Stomach (tissue), 8 donors: ENCODE measurements at regions not wholly inside any gene's neighbourhood (a gene's known extent, or its start where the extent isn't known, plus 50 kb on each side); places are given as distances from the start of the nearest gene placed in this dataset.

Experiments used
- DNase-seq, 2 donors: peaks; one replicate each; pipeline versions ENCODE4 v3.0.0 to v3.0.0-alpha.2; 2013 to 2019
- H3K27ac ChIP-seq, 5 donors: fragments of 200-600 bp in 4 of 5; sonication (generic) in 4 of 5; one replicate each; pipeline ENCODE4 v1.5.1; 2013 to 2019; ENCODE audit warnings: mild to moderate bottlenecking in 1 of 5, moderate library complexity in 1 of 5
- H3K27me3 ChIP-seq, 3 donors: fragments of 200-600 bp; sonication (generic); one replicate each; pipeline ENCODE4 v1.5.1; 2017 to 2019; ENCODE audit warnings: mixed run types in 1 of 3
- H3K36me3 ChIP-seq, 4 donors: fragments of 200-600 bp; sonication (generic); 1 replicate in 3 of 4; 2 replicates in 1 of 4; pipeline ENCODE4 v1.5.1; 2016 to 2019
- H3K4me1 ChIP-seq, 4 donors: fragments of 200-600 bp; sonication (generic); one replicate each; pipeline ENCODE4 v1.5.1; 2016 to 2019
- H3K4me3 ChIP-seq, 4 donors: fragments of 200-600 bp; sonication (generic) in 3 of 4; one replicate each; pipeline ENCODE4 v1.5.1; 2016 to 2019; ENCODE audit warnings: mild to moderate bottlenecking in 1 of 4
- H3K9me3 ChIP-seq, 4 donors: fragments of 200-600 bp; sonication (generic); one replicate each; pipeline ENCODE4 v1.5.1; 2016 to 2019
- EP300 ChIP-seq: sonication (generic); formaldehyde crosslinking; IDR thresholded peaks from one replicate; pipeline ENCODE4 v1.6.1; 2017; ENCODE audit warnings: antibody characterized with exemption
- POLR2A ChIP-seq, 4 donors: fragments of 450-650 bp; IDR thresholded peaks; one replicate each; pipeline ENCODE4 v1.6.1; 2016; ENCODE audit warnings: antibody characterized with exemption in 4 of 4, control low read depth in 2 of 4, mild to moderate bottlenecking in 1 of 4, moderate library complexity in 1 of 4
- POLR2AphosphoS5 ChIP-seq, 3 donors: sonication (generic); formaldehyde crosslinking; IDR thresholded peaks; one replicate each; pipeline ENCODE4 v1.6.1; 2016; ENCODE audit warnings: antibody characterized with exemption in 3 of 3
- WGBS, 5 donors: extraction: QIAGEN DNeasy Blood & Tissue Kit in 3 of 5; methylation state at CpG; one replicate each; pipeline versions ENCODE4 v1.1.5 to v1.1.7; 2013 to 2018; 5-methylcytosine and 5-hydroxymethylcytosine counted together
- intact Hi-C: fragments of 100-400 bp; cut with DNase I; formaldehyde crosslinking; loops from one replicate; pipeline ENCODE4 v1.15.1; 2023; ENCODE audit warnings: low total_unique reads
- TF ChIP-seq, protein P1 (sequence below), 7 experiments: fragments of 450-650 bp in 4 of 7; fragments of 200-600 bp in 3 of 7; sonication (generic) in 3 of 7; IDR thresholded peaks; one replicate each; pipeline ENCODE4 v1.5.1; 2016 to 2019; ENCODE audit warnings: antibody characterized with exemption in 7 of 7, control low read depth in 2 of 7, mild to moderate bottlenecking in 1 of 7
- donor health status: healthy with polysubstance abuse.
- donor health status: Bipolar disorder and iron deficiency.
- donor health status: healthy.

- H3K4me1 ChIP-seq = no peaks in the 10 kb centered on the region
- H3K27ac ChIP-seq = no peak overlapping the region
- no peak overlapping the region for H3K4me3 ChIP-seq
- intact Hi-C loops = no loop called here
- no peaks in the 10 kb centered on the region for H3K36me3 ChIP-seq
- no peak for TF ChIP-seq EP300
- H3K9me3 ChIP-seq = no peaks in the 10 kb centered on the region
- 30 to 55% (median 44%) methylated on average over 5 of the region's 5 CpGs for WGBS, 5 donors
- H3K27me3 ChIP-seq = peaks cover 0 to 6% (median 0%) of the 10 kb centered on the region in 3 donors
- no peak for DNase-seq
These were observed 203.3 kb upstream of the ZIC3 start for GRCh38 chrX:137362583-137362982.

- Histone ChIP-seq H3K27me3 (no peaks in the 10 kb centered on the region), H3K4me3 (no peak overlapping the region), H3K4me1 (no peaks in the 10 kb centered on the region), H3K9me3 (no peaks in the 10 kb centered on the region), H3K27ac (no peak overlapping the region), H3K36me3 (no peaks in the 10 kb centered on the region)
- WGBS, 5 donors = 60 to 88% (median 72%) methylated on average over 1 of the region's 1 CpG
- no peak for DNase-seq
- intact Hi-C loops = no loop called here
- TF ChIP-seq POLR2A (IDR thresholded peaks at IDR 0.05) (no peak), EP300 (no peak), POLR2AphosphoS5 (IDR thresholded peaks at IDR 0.05) (no peak)
- TF ChIP-seq, protein P1, sequence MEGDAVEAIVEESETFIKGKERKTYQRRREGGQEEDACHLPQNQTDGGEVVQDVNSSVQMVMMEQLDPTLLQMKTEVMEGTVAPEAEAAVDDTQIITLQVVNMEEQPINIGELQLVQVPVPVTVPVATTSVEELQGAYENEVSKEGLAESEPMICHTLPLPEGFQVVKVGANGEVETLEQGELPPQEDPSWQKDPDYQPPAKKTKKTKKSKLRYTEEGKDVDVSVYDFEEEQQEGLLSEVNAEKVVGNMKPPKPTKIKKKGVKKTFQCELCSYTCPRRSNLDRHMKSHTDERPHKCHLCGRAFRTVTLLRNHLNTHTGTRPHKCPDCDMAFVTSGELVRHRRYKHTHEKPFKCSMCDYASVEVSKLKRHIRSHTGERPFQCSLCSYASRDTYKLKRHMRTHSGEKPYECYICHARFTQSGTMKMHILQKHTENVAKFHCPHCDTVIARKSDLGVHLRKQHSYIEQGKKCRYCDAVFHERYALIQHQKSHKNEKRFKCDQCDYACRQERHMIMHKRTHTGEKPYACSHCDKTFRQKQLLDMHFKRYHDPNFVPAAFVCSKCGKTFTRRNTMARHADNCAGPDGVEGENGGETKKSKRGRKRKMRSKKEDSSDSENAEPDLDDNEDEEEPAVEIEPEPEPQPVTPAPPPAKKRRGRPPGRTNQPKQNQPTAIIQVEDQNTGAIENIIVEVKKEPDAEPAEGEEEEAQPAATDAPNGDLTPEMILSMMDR (IDR thresholded peaks at IDR 0.05) = no peak
These were observed 211.1 kb upstream of the ZIC3 start for GRCh38 chrX:137354851-137355250.

DNA sequence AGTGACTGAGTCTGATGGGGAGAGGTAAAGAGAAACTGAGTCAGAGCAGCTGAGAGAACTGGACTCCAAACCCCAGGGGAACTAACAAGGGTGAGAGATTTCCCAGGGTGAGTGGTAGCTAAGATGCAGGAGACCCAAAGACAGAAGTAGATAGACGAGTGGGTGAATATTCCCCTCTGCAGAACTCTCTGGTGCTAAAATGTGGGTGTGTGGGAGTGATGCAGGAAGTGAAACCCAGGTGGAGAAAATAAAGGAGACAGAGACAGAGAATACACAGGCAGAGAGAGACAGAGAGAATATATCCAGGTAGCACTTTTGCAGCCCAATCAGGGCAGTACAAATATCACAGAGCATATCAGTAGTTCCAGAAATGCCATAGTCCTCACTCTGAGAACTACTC is 212.5 kb upstream of the ZIC3 start:
- intact Hi-C loops = no loop called here
- 14 to 52% (median 32%) methylated on average over 1 of the region's 1 CpG for WGBS, 5 donors
- Histone ChIP-seq H3K27ac (no peak overlapping the region), H3K4me3 (no peak overlapping the region), H3K9me3 (no peaks in the 10 kb centered on the region), H3K4me1 (no peaks in the 10 kb centered on the region), H3K27me3 (no peaks in the 10 kb centered on the region), H3K36me3 (no peaks in the 10 kb centered on the region)
- TF ChIP-seq, protein P1 (IDR thresholded peaks at IDR 0.05) = no peak
- no peak for TF ChIP-seq POLR2A (IDR thresholded peaks at IDR 0.05)
- TF ChIP-seq POLR2AphosphoS5 (IDR thresholded peaks at IDR 0.05) = no peak
- no peak for TF ChIP-seq EP300
- DNase-seq = no peak

GRCh38 chrX:137352101-137352660 is 213.7 kb upstream of the ZIC3 start:
- no peak overlapping the region for H3K4me3 ChIP-seq
- H3K36me3 ChIP-seq = no peaks in the 10 kb centered on the region
- no peaks in the 10 kb centered on the region for H3K27me3 ChIP-seq
- TF ChIP-seq EP300 (no peak), POLR2A (IDR thresholded peaks at IDR 0.05) (no peak), POLR2AphosphoS5 (IDR thresholded peaks at IDR 0.05) (no peak)
- TF ChIP-seq, protein P1 (IDR thresholded peaks at IDR 0.05) = no peak
- no peak overlapping the region for H3K27ac ChIP-seq
- intact Hi-C loops = no loop called here
- no peak for DNase-seq
- no peaks in the 10 kb centered on the region for H3K4me1 ChIP-seq
- H3K9me3 ChIP-seq = no peaks in the 10 kb centered on the region

- DNase-seq = no peak
- Histone ChIP-seq H3K36me3 (no peaks in the 10 kb centered on the region), H3K4me3 (no peak overlapping the region), H3K4me1 (no peaks in the 10 kb centered on the region), H3K27me3 (no peaks in the 10 kb centered on the region), H3K27ac (no peak overlapping the region), H3K9me3 (no peaks in the 10 kb centered on the region)
- 55 to 73% (median 60%) methylated on average over 3 of the region's 3 CpGs for WGBS, 5 donors
- no peak for TF ChIP-seq EP300
- TF ChIP-seq POLR2AphosphoS5 (IDR thresholded peaks at IDR 0.05) = no peak
- TF ChIP-seq POLR2A (IDR thresholded peaks at IDR 0.05) = no peak
- TF ChIP-seq, protein P1 (IDR thresholded peaks at IDR 0.05) = no peak
- intact Hi-C loops = no loop called here
These were observed 223.0 kb upstream of the ZIC3 start for GRCh38 chrX:137342969-137343368.
